OCI-LY3 (cell line): ENCODE measurements at regions not wholly inside any gene's neighbourhood (a gene's known extent, or its start where the extent isn't known, plus 50 kb on each side); places are given as distances from the start of the nearest gene placed in this dataset.

ENCODE experiments used
- H2AFZ ChIP-seq: fragments of 200-600, 300-600 bp; shearing (Covaris generic); 2 replicates; pipeline ENCODE4 v1.6.0; 2014; ENCODE audit warnings: antibody characterized with exemption, low read depth, low read length
- H3K27ac ChIP-seq: fragments of 200-600, 300-600 bp; sonication (generic); 2 replicates; pipeline ENCODE4 v1.5.1; 2014; ENCODE audit warnings: mild to moderate bottlenecking, low read length, moderate library complexity, mixed read lengths
- H3K27me3 ChIP-seq: fragments of 200-600, 300-600 bp; sonication (generic); 2 replicates; pipeline ENCODE4 v1.6.1; 2014; ENCODE audit warnings: low read depth, low read length, mixed read lengths
- H3K36me3 ChIP-seq: fragments of 200-600, 300-600 bp; sonication (generic); replicated peaks from 2 replicates; pipeline ENCODE3; 2014; ENCODE audit warnings: low read depth, low read length, mixed read lengths
- H3K4me1 ChIP-seq: fragments of 300-600, 200-600 bp; sonication (generic); 2 replicates; pipeline ENCODE4 v1.6.1; 2014; ENCODE audit warnings: low read length, mixed read lengths
- H3K4me2 ChIP-seq: fragments of 200-600, 300-600 bp; sonication (generic); 2 replicates; pipeline ENCODE4 v1.6.1; 2014; ENCODE audit warnings: low read length, mixed read lengths
- H3K4me3 ChIP-seq: fragments of 300-600, 200-600 bp; sonication (generic); 2 replicates; pipeline ENCODE4 v1.5.1; 2014; ENCODE audit warnings: antibody characterized with exemption, mild to moderate bottlenecking, low read length, moderate library complexity
- H3K79me2 ChIP-seq: fragments of 300-600, 200-600 bp; shearing (Covaris generic); 2 replicates; pipeline ENCODE4 v1.6.1; 2014; ENCODE audit warnings: mild to moderate bottlenecking, low read length, mixed read lengths
- H3K9ac ChIP-seq: fragments of 300-600, 200-600 bp; shearing (Covaris generic); 2 replicates; pipeline ENCODE4 v1.6.0; 2014; ENCODE audit warnings: mild to moderate bottlenecking, low read length, moderate library complexity
- H3K9me3 ChIP-seq: fragments of 200-600, 300-600 bp; shearing (Covaris generic); 2 replicates; pipeline ENCODE4 v1.6.1; 2014; ENCODE audit warnings: low read length, mixed read lengths; ENCODE audit not compliant: insufficient read depth
- H4K20me1 ChIP-seq: fragments of 200-600, 300-600 bp; sonication (generic); 2 replicates; pipeline ENCODE4 v1.6.1; 2016; ENCODE audit warnings: low read length, mixed read lengths; ENCODE audit not compliant: insufficient read depth
- EZH2phosphoT487 ChIP-seq: fragments of 200-600 bp; shearing (Covaris generic); IDR thresholded peaks from 2 replicates; pipeline ENCODE4 v1.6.1; 2018; ENCODE audit warnings: antibody characterized with exemption, mixed run types, low read depth
- TF ChIP-seq, protein P1 (sequence below): fragments of 200-600, 300-600 bp; sonication (generic); IDR thresholded peaks from 2 replicates; pipeline ENCODE4 v1.5.1; 2014; ENCODE audit warnings: antibody characterized with exemption, low read length, low read depth

DNA sequence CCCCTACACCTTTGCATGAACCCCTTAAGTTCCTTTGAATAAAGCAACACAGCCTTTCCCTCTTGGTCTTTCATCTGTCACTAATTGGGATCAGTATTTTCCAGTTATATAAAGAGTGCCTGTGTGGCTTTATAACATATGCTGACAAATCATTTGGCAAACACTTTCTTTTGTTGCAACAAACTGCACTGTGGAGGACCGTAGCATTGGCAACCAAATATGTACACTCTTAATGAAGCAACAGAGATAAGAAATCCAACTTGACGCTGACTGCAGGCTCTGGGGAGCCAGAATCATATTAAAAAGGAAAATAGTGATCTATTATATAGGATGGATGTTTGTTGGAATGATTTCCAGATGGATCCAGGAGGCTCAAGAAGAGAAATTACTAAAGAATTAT, 120.1 kb upstream of the PRICKLE2 start:
- H3K27ac ChIP-seq: no peak overlapping the region
- H3K4me1 ChIP-seq: no peaks in the 10 kb centered on the region
- H2AFZ ChIP-seq: no peak overlapping the region
- no peaks in the 10 kb centered on the region for H3K9me3 ChIP-seq
- no peak overlapping the region for H3K4me2 ChIP-seq
- H3K4me3 ChIP-seq: no peak overlapping the region
- no peak for TF ChIP-seq EZH2phosphoT487
- TF ChIP-seq, protein P1, sequence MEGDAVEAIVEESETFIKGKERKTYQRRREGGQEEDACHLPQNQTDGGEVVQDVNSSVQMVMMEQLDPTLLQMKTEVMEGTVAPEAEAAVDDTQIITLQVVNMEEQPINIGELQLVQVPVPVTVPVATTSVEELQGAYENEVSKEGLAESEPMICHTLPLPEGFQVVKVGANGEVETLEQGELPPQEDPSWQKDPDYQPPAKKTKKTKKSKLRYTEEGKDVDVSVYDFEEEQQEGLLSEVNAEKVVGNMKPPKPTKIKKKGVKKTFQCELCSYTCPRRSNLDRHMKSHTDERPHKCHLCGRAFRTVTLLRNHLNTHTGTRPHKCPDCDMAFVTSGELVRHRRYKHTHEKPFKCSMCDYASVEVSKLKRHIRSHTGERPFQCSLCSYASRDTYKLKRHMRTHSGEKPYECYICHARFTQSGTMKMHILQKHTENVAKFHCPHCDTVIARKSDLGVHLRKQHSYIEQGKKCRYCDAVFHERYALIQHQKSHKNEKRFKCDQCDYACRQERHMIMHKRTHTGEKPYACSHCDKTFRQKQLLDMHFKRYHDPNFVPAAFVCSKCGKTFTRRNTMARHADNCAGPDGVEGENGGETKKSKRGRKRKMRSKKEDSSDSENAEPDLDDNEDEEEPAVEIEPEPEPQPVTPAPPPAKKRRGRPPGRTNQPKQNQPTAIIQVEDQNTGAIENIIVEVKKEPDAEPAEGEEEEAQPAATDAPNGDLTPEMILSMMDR: no peak
- no peak overlapping the region for H3K9ac ChIP-seq
- no peaks in the 10 kb centered on the region for H3K36me3 ChIP-seq
- H3K27me3 ChIP-seq: peaks cover 4% of the 10 kb centered on the region; the same call in 1 of the 2 replicates
- no peaks in the 10 kb centered on the region for H3K79me2 ChIP-seq
- no peaks in the 10 kb centered on the region for H4K20me1 ChIP-seq

DNA sequence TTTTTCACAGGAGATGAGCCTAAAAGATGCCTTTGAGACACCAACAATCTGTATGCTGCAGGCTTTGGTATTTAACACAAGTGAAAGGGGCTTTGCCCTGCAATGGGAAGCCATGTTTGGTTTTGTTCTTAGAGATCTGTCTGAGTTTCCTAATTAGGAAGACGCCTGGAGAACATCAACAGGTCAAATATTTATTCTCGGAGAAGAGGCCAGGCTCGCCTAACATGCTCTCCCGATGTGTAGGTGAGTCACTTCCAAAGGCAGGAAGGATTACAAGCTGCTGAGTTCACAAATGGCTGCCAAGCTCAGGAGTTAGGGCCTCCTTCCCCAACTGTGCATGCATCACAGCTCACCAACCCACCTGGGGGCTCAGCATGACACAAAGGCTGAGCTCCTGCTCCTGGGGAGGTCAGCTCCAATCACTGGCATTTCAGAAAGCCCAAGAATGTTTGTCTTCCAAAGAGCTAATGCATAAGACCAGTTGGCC, 119.5 kb upstream of the PRICKLE2 start:
- Histone ChIP-seq H3K4me1 (no peaks in the 10 kb centered on the region), H2AFZ (no peak overlapping the region), H3K4me2 (no peak overlapping the region), H4K20me1 (no peaks in the 10 kb centered on the region), H3K36me3 (no peaks in the 10 kb centered on the region), H3K79me2 (no peaks in the 10 kb centered on the region), H3K9me3 (no peaks in the 10 kb centered on the region), H3K27me3 (peaks cover 4% of the 10 kb centered on the region; the same call in 1 of the 2 replicates), H3K4me3 (no peak overlapping the region), H3K9ac (no peak overlapping the region), H3K27ac (no peak overlapping the region)
- TF ChIP-seq, protein P1: no peak
- TF ChIP-seq EZH2phosphoT487: no peak

DNA sequence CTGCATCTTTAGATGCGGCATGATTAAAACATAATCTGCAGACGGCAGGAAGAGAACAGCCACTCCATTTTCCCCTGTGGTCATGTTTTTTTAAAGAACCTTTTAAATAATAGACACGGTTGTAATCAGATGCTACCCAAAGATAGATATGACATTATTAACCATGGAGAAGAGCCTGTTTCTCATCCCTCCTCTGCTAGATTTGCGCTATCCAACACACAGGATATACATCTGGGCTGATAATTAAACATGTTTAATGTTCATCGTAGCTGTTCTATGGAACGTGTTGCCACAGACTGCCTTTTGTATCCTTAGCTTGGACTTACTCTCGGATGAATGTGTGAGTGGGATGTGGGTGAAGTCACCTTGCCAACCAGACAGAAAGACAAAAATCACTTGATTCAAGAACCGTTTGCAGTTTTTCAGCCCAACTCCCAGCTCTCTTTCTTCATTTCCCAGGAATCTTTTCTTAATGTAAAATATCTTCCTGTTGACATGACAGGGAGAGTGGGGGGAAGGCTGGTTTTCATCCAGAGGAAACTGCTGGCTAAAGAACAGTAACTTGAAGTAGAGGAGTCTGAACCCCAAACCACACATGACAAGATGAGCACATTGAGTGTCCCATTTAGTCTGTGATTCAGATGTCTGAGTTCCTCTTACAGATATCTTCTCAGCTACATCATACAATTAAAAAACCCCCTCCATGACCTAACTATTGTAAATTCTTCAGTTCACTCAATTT, 118.6 kb upstream of the PRICKLE2 start:
- Histone ChIP-seq H3K4me2 (no peak overlapping the region), H3K36me3 (no peaks in the 10 kb centered on the region), H3K4me3 (no peak overlapping the region), H3K27ac (no peak overlapping the region), H3K79me2 (no peaks in the 10 kb centered on the region), H2AFZ (no peak overlapping the region), H3K9me3 (no peaks in the 10 kb centered on the region), H4K20me1 (no peaks in the 10 kb centered on the region), H3K4me1 (no peaks in the 10 kb centered on the region), H3K27me3 (peaks cover 4% of the 10 kb centered on the region; the same call in 1 of the 2 replicates), H3K9ac (no peak overlapping the region)
- TF ChIP-seq, protein P1: no peak
- TF ChIP-seq EZH2phosphoT487: no peak

DNA sequence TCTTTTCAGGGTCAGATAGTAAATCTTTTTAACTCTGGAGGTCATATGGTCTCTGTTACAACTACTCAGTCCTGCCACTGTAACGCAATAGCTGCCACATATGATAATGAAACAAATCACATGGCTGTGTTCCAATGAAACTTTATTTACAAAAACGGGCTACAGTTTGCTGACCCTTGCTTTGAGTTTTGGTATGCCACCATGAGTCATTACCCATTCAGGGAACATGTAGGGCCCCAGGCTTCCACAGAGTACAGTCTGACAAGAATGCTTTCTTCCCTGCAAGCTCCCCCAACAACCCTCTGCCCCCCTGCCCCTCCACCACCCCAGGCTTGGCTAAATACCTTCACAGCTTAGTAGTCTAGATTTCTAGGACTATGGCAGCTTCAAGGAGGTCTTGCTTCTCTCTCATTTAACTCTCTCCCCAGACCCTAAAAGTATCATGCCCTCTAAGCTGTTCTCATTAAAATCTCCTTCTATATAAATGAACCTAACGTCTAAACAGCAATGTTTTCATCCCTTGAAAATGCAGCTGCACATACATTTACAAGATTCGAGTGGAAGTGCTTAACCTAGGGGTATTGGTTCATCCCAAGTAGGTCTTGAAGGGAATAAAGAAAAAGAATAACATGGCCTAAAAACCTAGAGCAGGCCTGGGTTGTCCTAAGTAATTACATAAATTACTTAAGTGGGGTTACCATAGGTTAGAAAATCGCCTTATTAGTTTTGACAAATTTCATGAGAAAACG, 117.8 kb upstream of the PRICKLE2 start:
- Histone ChIP-seq H2AFZ (no peak overlapping the region), H3K9me3 (no peaks in the 10 kb centered on the region), H3K27me3 (peaks cover 4% of the 10 kb centered on the region; the same call in 1 of the 2 replicates), H3K79me2 (no peaks in the 10 kb centered on the region), H3K4me3 (no peak overlapping the region), H3K27ac (no peak overlapping the region), H4K20me1 (no peaks in the 10 kb centered on the region), H3K9ac (no peak overlapping the region), H3K36me3 (no peaks in the 10 kb centered on the region), H3K4me1 (no peaks in the 10 kb centered on the region), H3K4me2 (no peak overlapping the region)
- TF ChIP-seq EZH2phosphoT487: no peak
- TF ChIP-seq, protein P1: no peak
